Tibial nerve (tissue), 4 donors: ENCODE measurements at regions not wholly inside any gene's neighbourhood (a gene's known extent, or its start where the extent isn't known, plus 50 kb on each side); places are given as distances from the start of the nearest gene placed in this dataset.

Experiments used
- DNase-seq, 2 donors: peaks; one replicate each; pipeline ENCODE4 v3.0.0-alpha.2; 2019; ENCODE audit warnings: low spot score in 2 of 2
- H3K27ac ChIP-seq, 4 donors: fragments of 200-600 bp; sonication (generic) in 3 of 4; one replicate each; pipeline ENCODE4 v1.5.1; 2017 to 2019; ENCODE audit warnings: mild to moderate bottlenecking in 1 of 4
- H3K27me3 ChIP-seq, 2 donors: fragments of 200-600 bp; sonication (generic) in 1 of 2; one replicate each; pipeline versions ENCODE4 v1.5.1 to v1.6.0; 2017 to 2019
- H3K36me3 ChIP-seq, 3 donors: fragments of 200-600 bp; sonication (generic); one replicate each; pipeline ENCODE4 v1.5.1; 2018 to 2019
- H3K4me1 ChIP-seq, 4 donors: fragments of 200-600 bp; sonication (generic) in 3 of 4; one replicate each; pipeline ENCODE4 v1.5.1; 2017 to 2019
- H3K4me3 ChIP-seq, 4 donors: fragments of 200-600 bp; sonication (generic) in 3 of 4; one replicate each; pipeline ENCODE4 v1.5.1; 2017 to 2019; ENCODE audit warnings: mild to moderate bottlenecking in 1 of 4, moderate library complexity in 1 of 4
- H3K9me3 ChIP-seq, 4 donors: fragments of 200-600 bp; sonication (generic) in 3 of 4; one replicate each; pipeline ENCODE4 v1.5.1; 2017 to 2019
- EP300 ChIP-seq, 2 donors: sonication (generic); formaldehyde crosslinking; IDR thresholded peaks; one replicate each; pipeline ENCODE4 v1.6.1; 2017; ENCODE audit warnings: antibody characterized with exemption in 2 of 2, mild to moderate bottlenecking in 1 of 2
- POLR2A ChIP-seq, 2 donors: fragments of 450-650 bp; IDR thresholded peaks; one replicate each; pipeline ENCODE4 v1.6.1; 2017; ENCODE audit warnings: antibody characterized with exemption in 2 of 2, mild to moderate bottlenecking in 2 of 2, moderate library complexity in 2 of 2
- WGBS, 2 donors: methylation state at CpG; one replicate each; pipeline ENCODE4 v1.1.5; 2018; 5-methylcytosine and 5-hydroxymethylcytosine counted together
- TF ChIP-seq, protein P1 (sequence below), 5 experiments: fragments of 200-600 bp in 3 of 5; fragments of 450-650 bp in 2 of 5; sonication (generic) in 3 of 5; IDR thresholded peaks; one replicate each; pipeline ENCODE4 v1.5.1; 2016 to 2019; ENCODE audit warnings: antibody characterized with exemption in 5 of 5, mild to moderate bottlenecking in 3 of 5, moderate library complexity in 2 of 5

GRCh38 chr19:32035626-32036025 is 309.8 kb upstream of the ZNF507 start:
- H3K27ac ChIP-seq, result no peak overlapping the region
- H3K36me3 ChIP-seq, result no peaks in the 10 kb centered on the region
- H3K4me3 ChIP-seq, result no peak overlapping the region
- H3K9me3 ChIP-seq, result no peaks in the 10 kb centered on the region
- DNase-seq, result no peak
- no peaks in the 10 kb centered on the region for H3K27me3 ChIP-seq
- TF ChIP-seq POLR2A (IDR thresholded peaks at IDR 0.05), result no peak
- TF ChIP-seq, protein P1, sequence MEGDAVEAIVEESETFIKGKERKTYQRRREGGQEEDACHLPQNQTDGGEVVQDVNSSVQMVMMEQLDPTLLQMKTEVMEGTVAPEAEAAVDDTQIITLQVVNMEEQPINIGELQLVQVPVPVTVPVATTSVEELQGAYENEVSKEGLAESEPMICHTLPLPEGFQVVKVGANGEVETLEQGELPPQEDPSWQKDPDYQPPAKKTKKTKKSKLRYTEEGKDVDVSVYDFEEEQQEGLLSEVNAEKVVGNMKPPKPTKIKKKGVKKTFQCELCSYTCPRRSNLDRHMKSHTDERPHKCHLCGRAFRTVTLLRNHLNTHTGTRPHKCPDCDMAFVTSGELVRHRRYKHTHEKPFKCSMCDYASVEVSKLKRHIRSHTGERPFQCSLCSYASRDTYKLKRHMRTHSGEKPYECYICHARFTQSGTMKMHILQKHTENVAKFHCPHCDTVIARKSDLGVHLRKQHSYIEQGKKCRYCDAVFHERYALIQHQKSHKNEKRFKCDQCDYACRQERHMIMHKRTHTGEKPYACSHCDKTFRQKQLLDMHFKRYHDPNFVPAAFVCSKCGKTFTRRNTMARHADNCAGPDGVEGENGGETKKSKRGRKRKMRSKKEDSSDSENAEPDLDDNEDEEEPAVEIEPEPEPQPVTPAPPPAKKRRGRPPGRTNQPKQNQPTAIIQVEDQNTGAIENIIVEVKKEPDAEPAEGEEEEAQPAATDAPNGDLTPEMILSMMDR (IDR thresholded peaks at IDR 0.05), result no peak
- H3K4me1 ChIP-seq, result no peaks in the 10 kb centered on the region
- WGBS, 2 donors, result 93 to 94% methylated on average over 3 of the region's 3 CpGs

- no peak overlapping the region for H3K4me3 ChIP-seq
- peaks cover 0 to 8% (median 0%) of the 10 kb centered on the region in 4 donors for H3K4me1 ChIP-seq
- H3K27ac ChIP-seq, result no peak overlapping the region
- WGBS, 2 donors, result 63 to 64% methylated on average over 13 of the region's 13 CpGs
- no peaks in the 10 kb centered on the region for H3K36me3 ChIP-seq
- H3K9me3 ChIP-seq, result no peaks in the 10 kb centered on the region
- TF ChIP-seq, protein P1 (IDR thresholded peaks at IDR 0.05), result no peak
- TF ChIP-seq EP300 (IDR thresholded peaks at IDR 0.05), result no peak
- TF ChIP-seq POLR2A (IDR thresholded peaks at IDR 0.05), result no peak
- H3K27me3 ChIP-seq, result peaks cover 0 to 7% of the 10 kb centered on the region in 2 donors
- no peak for DNase-seq
These were observed 307.1 kb upstream of the ZNF507 start for GRCh38 chr19:32038021-32038920.

DNA sequence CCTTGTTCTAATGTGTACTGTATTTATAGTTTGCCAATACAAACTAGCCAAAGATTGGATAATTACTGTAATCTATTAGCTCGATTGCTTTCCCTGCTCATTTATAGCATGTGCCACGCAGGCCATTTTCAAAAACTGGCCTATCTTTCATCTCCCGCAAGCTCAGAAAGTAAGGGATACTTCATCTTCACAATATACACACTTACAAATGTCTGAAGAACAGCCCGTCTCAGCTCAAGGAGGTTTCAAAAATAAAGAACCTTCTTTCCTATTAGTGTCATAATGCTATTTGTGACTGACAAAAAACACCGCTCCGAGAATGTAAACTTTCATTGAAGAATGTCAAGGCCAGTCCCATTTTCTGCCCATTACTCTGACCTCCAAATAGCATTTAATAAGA is 306.4 kb upstream of the ZNF507 start:
- 62 to 64% methylated on average over 6 of the region's 6 CpGs for WGBS, 2 donors
- no peak overlapping the region for H3K4me3 ChIP-seq
- H3K27me3 ChIP-seq, result peaks cover 0 to 7% of the 10 kb centered on the region in 2 donors
- H3K9me3 ChIP-seq, result no peaks in the 10 kb centered on the region
- H3K36me3 ChIP-seq, result no peaks in the 10 kb centered on the region
- DNase-seq, result no peak
- peaks cover 0 to 8% (median 0%) of the 10 kb centered on the region in 4 donors for H3K4me1 ChIP-seq
- TF ChIP-seq POLR2A (IDR thresholded peaks at IDR 0.05), result no peak
- TF ChIP-seq, protein P1 (IDR thresholded peaks at IDR 0.05), result no peak
- no peak for TF ChIP-seq EP300 (IDR thresholded peaks at IDR 0.05)
- H3K27ac ChIP-seq, result no peak overlapping the region

DNA sequence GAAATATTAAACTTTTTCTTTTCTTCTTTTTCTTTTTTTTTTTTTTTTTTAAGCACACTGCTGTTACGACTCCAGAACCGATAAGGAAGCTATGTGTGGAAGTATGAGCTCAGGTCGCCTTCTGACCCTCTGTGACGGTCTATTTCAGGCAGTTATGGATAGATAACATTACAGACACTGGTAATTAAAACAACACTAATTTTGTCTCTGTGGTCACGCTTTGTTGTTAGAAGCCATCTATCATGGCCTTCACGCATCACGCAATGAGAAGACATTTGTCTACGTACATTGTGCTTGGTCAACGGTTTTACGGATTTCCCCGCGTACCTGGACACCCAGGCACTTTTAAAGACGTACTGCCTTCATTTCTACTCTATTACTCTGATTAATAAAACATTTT is 306.0 kb upstream of the ZNF507 start:
- Histone ChIP-seq H3K27me3 (peaks cover 0 to 7% of the 10 kb centered on the region in 2 donors), H3K27ac (no peak overlapping the region), H3K4me1 (peaks cover 0 to 8% (median 0%) of the 10 kb centered on the region in 4 donors), H3K9me3 (no peaks in the 10 kb centered on the region), H3K4me3 (no peak overlapping the region), H3K36me3 (no peaks in the 10 kb centered on the region)
- DNase-seq, result no peak
- 90 to 93% methylated on average over 13 of the region's 13 CpGs for WGBS, 2 donors
- TF ChIP-seq POLR2A (IDR thresholded peaks at IDR 0.05) (no peak), EP300 (IDR thresholded peaks at IDR 0.05) (no peak)
- TF ChIP-seq, protein P1 (IDR thresholded peaks at IDR 0.05), result no peak

DNA sequence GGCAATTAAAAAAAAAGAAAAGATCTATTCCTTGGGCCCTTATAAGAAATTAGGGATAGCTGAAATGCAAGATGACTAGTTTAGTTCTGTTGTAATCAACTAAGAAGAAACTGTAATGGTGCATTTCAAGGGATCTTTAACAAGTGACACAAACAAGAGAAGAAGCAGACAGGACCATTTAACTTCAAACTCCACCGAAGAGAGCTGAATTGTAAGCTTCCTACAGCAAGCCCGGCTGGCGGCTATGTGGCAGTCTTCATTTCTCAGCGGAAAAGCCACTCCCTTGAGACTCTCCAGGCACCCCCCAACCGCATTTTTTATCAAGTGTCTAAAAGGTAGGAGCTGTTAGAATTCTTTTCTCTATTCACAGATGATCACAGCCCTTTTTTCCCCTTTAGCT is 305.2 kb upstream of the ZNF507 start:
- Histone ChIP-seq H3K9me3 (no peaks in the 10 kb centered on the region), H3K27ac (no peak overlapping the region), H3K4me1 (peaks cover 0 to 8% (median 0%) of the 10 kb centered on the region in 4 donors), H3K36me3 (no peaks in the 10 kb centered on the region), H3K27me3 (peaks cover 0 to 7% of the 10 kb centered on the region in 2 donors), H3K4me3 (no peak overlapping the region)
- DNase-seq, result no peak
- no peak for TF ChIP-seq EP300 (IDR thresholded peaks at IDR 0.05)
- no peak for TF ChIP-seq POLR2A (IDR thresholded peaks at IDR 0.05)
- TF ChIP-seq, protein P1 (IDR thresholded peaks at IDR 0.05), result no peak
- 66 to 67% methylated on average over 5 of the region's 5 CpGs for WGBS, 2 donors
